ENCODE measurements at regions not wholly inside any gene's neighbourhood (a gene's known extent, or its start where the extent isn't known, plus 50 kb on each side); places are given as distances from the start of the nearest gene placed in this dataset.

GRCh38 chr2:221130431-221130830 lies 441.7 kb downstream of the EPHA4 start:
- H3K4me1 Mint-ChIP-seq: no peaks in the 10 kb centered on the region
- H3K27ac Mint-ChIP-seq: no peak overlapping the region
- ATAC-seq (ENCODE audit: low read depth) (no peak), DNase-seq (no peak)
- H3K27me3 Mint-ChIP-seq: no peaks in the 10 kb centered on the region
- POLR2A ChIA-PET: no interaction called here
- TF ChIP-seq CTCF (IDR thresholded peaks at IDR 0.05): no peak
- H3K4me3 Mint-ChIP-seq: no peak overlapping the region
- intact Hi-C loops (cut with micrococcal nuclease): no loop called here
- peaks cover 2% of the 10 kb centered on the region for H3K36me3 Mint-ChIP-seq (ENCODE audit: low read depth)
- H3K9me3 Mint-ChIP-seq: peaks cover 8% of the 10 kb centered on the region
- CTCF ChIA-PET: interaction anchor here (0.6 kb wide), 1 partner anchor 539 kb away, joined by 4 read pairs; no protein-coding TSS in a partner anchor

GRCh38 chr2:221133941-221134340 lies 438.2 kb downstream of the EPHA4 start:
- Mint-ChIP-seq H3K4me3 (no peak overlapping the region), H3K27me3 (no peaks in the 10 kb centered on the region), H3K36me3 (ENCODE audit: low read depth) (no peaks in the 10 kb centered on the region), H3K4me1 (peaks cover 18% of the 10 kb centered on the region), H3K9me3 (no peaks in the 10 kb centered on the region), H3K27ac (no peak overlapping the region)
- no peak for DNase-seq
- ChIA-PET POLR2A (no interaction called here), CTCF (no interaction called here)
- ATAC-seq (ENCODE audit: low read depth): no peak
- intact Hi-C loops (cut with micrococcal nuclease): no loop called here
- TF ChIP-seq CTCF (IDR thresholded peaks at IDR 0.05): no peak

- H3K27me3 Mint-ChIP-seq: no peaks in the 10 kb centered on the region
- intact Hi-C loops (cut with micrococcal nuclease): no loop called here
- CTCF ChIA-PET: no interaction called here
- DNase-seq: no peak
- ATAC-seq (ENCODE audit: low read depth): no peak
- TF ChIP-seq CTCF (IDR thresholded peaks at IDR 0.05): no peak
- POLR2A ChIA-PET: no interaction called here
- H3K4me3 Mint-ChIP-seq: no peak overlapping the region
- no peaks in the 10 kb centered on the region for H3K36me3 Mint-ChIP-seq (ENCODE audit: low read depth)
- no peak overlapping the region for H3K27ac Mint-ChIP-seq
- no peaks in the 10 kb centered on the region for H3K9me3 Mint-ChIP-seq
- H3K4me1 Mint-ChIP-seq: peaks cover 18% of the 10 kb centered on the region
Measured at GRCh38 chr2:221134718-221135117, 437.4 kb downstream of the EPHA4 start.

- TF ChIP-seq CTCF (IDR thresholded peaks at IDR 0.05): no peak
- H3K9me3 Mint-ChIP-seq: no peaks in the 10 kb centered on the region
- DNase-seq (no peak), ATAC-seq (ENCODE audit: low read depth) (no peak)
- H3K27me3 Mint-ChIP-seq: no peaks in the 10 kb centered on the region
- no peak overlapping the region for H3K4me3 Mint-ChIP-seq
- intact Hi-C loops (cut with micrococcal nuclease): no loop called here
- ChIA-PET POLR2A (no interaction called here), CTCF (no interaction called here)
- no peaks in the 10 kb centered on the region for H3K36me3 Mint-ChIP-seq (ENCODE audit: low read depth)
- H3K4me1 Mint-ChIP-seq: peaks cover 18% of the 10 kb centered on the region
- no peak overlapping the region for H3K27ac Mint-ChIP-seq
Measured at GRCh38 chr2:221135699-221136098, 436.4 kb downstream of the EPHA4 start.

GRCh38 chr2:221137385-221137784 lies 434.7 kb downstream of the EPHA4 start:
- Mint-ChIP-seq H3K36me3 (ENCODE audit: low read depth) (no peaks in the 10 kb centered on the region), H3K27ac (no peak overlapping the region), H3K9me3 (no peaks in the 10 kb centered on the region), H3K27me3 (no peaks in the 10 kb centered on the region), H3K4me3 (no peak overlapping the region), H3K4me1 (peaks cover 18% of the 10 kb centered on the region)
- DNase-seq: no peak
- ChIA-PET POLR2A (no interaction called here), CTCF (no interaction called here)
- intact Hi-C loops (cut with micrococcal nuclease): no loop called here
- no peak for TF ChIP-seq CTCF (IDR thresholded peaks at IDR 0.05)
- ATAC-seq (ENCODE audit: low read depth): no peak
